H1 (cell line): ENCODE measurements at regions not wholly inside any gene's neighbourhood (a gene's known extent, or its start where the extent isn't known, plus 50 kb on each side); places are given as distances from the start of the nearest gene placed in this dataset.

Source experiments
- CTCF ChIA-PET: fragments of 300-600 bp; sonication (Branson Sonifier 250); formaldehyde crosslinking; loops from one replicate; lab custom pipeline; 2021; ENCODE audit not compliant: partially characterized antibody; lab: Charles Lee
- POLR2A ChIA-PET: fragments of 300-600 bp; sonication (Branson Sonifier 250); formaldehyde crosslinking; loops from one replicate; lab custom pipeline; 2021; ENCODE audit warnings: inconsistent platforms; ENCODE audit not compliant: partially characterized antibody; lab: Charles Lee
- DNase-seq, 2 experiments: peaks; one replicate each; pipeline versions ENCODE4 v3.0.0 to v3.0.0-alpha.2; 2010 to 2022; ENCODE audit warnings: low spot score in 2 of 2, low read depth in 1 of 2, mixed read lengths in 1 of 2
- FAIRE-seq: peaks from 2 replicates; lab custom pipeline; 2011; peaks lifted over from hg19 to GRCh38; lab: Jason Lieb, UNC
- H2AFZ ChIP-seq: 2 replicates; pipeline ENCODE4 v1.8.1; 2012; ENCODE audit warnings: low read length, inconsistent platforms
- H2AK5ac ChIP-seq: 2 replicates; pipeline ENCODE4 v1.6.1; 2013; ENCODE audit warnings: low read depth, low read length
- H2BK120ac ChIP-seq: replicated peaks from 2 replicates; pipeline ENCODE3; 2013; ENCODE audit warnings: low read depth, low read length, inconsistent platforms
- H2BK12ac ChIP-seq: 2 replicates; pipeline ENCODE4 v1.6.1; 2013; ENCODE audit warnings: low read depth, low read length
- H2BK15ac ChIP-seq: 2 replicates; pipeline ENCODE4 v1.6.1; 2013; ENCODE audit warnings: low read length
- H2BK20ac ChIP-seq: 2 replicates; pipeline ENCODE4 v1.6.1; 2013; ENCODE audit warnings: low read length
- H2BK5ac ChIP-seq: 2 replicates; pipeline ENCODE4 v1.6.1; 2013; ENCODE audit warnings: low read depth, low read length
- H3K14ac ChIP-seq: 2 replicates; pipeline ENCODE4 v1.6.1; 2013; ENCODE audit warnings: inconsistent platforms; ENCODE audit not compliant: insufficient read length
- H3K18ac ChIP-seq: 2 replicates; pipeline ENCODE4 v1.6.1; 2013; ENCODE audit warnings: low read length; ENCODE audit errors: extremely low read depth
- H3K23ac ChIP-seq: 2 replicates; pipeline ENCODE4 v1.6.1; 2013; ENCODE audit warnings: inconsistent platforms; ENCODE audit not compliant: insufficient read length
- H3K23me2 ChIP-seq: 2 replicates; pipeline ENCODE4 v1.6.1; 2013; ENCODE audit warnings: low read depth, low read length
- H3K27ac ChIP-seq: 2 replicates; pipeline ENCODE4 v1.6.1; 2011; ENCODE audit warnings: low read depth, low read length, inconsistent platforms
- H3K27me3 ChIP-seq, 4 experiments: replicated peaks in 1 of 4; 1 replicate in 1 of 4; 2 replicates in 3 of 4; pipeline versions ENCODE4 v1.6.1 to v1.8.1; 2011 to 2013; ENCODE audit warnings: low read length in 3 of 4, mild to moderate bottlenecking in 3 of 4, inconsistent platforms in 2 of 4, mixed read lengths in 2 of 4, moderate library complexity in 1 of 4; ENCODE audit not compliant: control insufficient read depth in 3 of 4, insufficient read depth in 3 of 4; ENCODE audit errors: extremely low read depth in 1 of 4
- H3K36me3 ChIP-seq, 4 experiments: 2 replicates each; pipeline versions ENCODE4 v1.6.1 to v1.8.1; 2011 to 2013; ENCODE audit warnings: mild to moderate bottlenecking in 4 of 4, low read length in 3 of 4, moderate library complexity in 2 of 4, control low read depth in 1 of 4, inconsistent platforms in 1 of 4; ENCODE audit not compliant: insufficient read depth in 4 of 4, control insufficient read depth in 2 of 4
- H3K4ac ChIP-seq: replicated peaks from 2 replicates; pipeline ENCODE3; 2013; ENCODE audit warnings: low read length, low read depth, mixed read lengths, inconsistent platforms; ENCODE audit not compliant: insufficient read length
- H3K4me1 ChIP-seq, 4 experiments: replicated peaks in 1 of 4; 1 replicate in 1 of 4; 2 replicates in 3 of 4; pipeline versions ENCODE4 v1.6.1 to v1.8.1; 2011 to 2013; ENCODE audit warnings: low read length in 3 of 4, inconsistent platforms in 2 of 4, mixed read lengths in 1 of 4; ENCODE audit not compliant: insufficient read depth in 4 of 4, control insufficient read depth in 3 of 4
- H3K4me2 ChIP-seq, 2 experiments: 2 replicates each; pipeline versions ENCODE4 v1.6.1 to v1.8.1; 2011 to 2013; ENCODE audit warnings: low read depth in 2 of 2, low read length in 2 of 2, control low read depth in 1 of 2, inconsistent platforms in 1 of 2, mild to moderate bottlenecking in 1 of 2; ENCODE audit not compliant: insufficient read depth in 1 of 2
- H3K4me3 ChIP-seq, 4 experiments: fragments of 200-600, 300-600 bp in 1 of 4; sonication (generic), shearing (Covaris generic), sonication (Bioruptor Twin) in 1 of 4; 2 replicates each; pipeline versions ENCODE4 v1.5.1 to v1.8.1; 2011 to 2016; ENCODE audit warnings: low read length in 4 of 4, low read depth in 3 of 4, control low read depth in 2 of 4, inconsistent platforms in 2 of 4, mild to moderate bottlenecking in 2 of 4, mixed read lengths in 1 of 4, moderate library complexity in 1 of 4; ENCODE audit not compliant: insufficient read depth in 2 of 4; ENCODE audit errors: extremely low read depth in 1 of 4
- H3K56ac ChIP-seq: replicated peaks from 2 replicates; pipeline ENCODE3; 2013; ENCODE audit warnings: low read depth, mild to moderate bottlenecking, mixed read lengths, low read length, inconsistent platforms; ENCODE audit not compliant: insufficient read length
- H3K79me1 ChIP-seq: 2 replicates; pipeline ENCODE4 v1.6.1; 2013; ENCODE audit warnings: low read depth, low read length, control low read depth
- H3K79me2 ChIP-seq, 2 experiments: 2 replicates each; pipeline versions ENCODE4 v1.6.1 to v1.8.1; 2012 to 2013; ENCODE audit warnings: low read length in 2 of 2, mild to moderate bottlenecking in 2 of 2, inconsistent platforms in 1 of 2; ENCODE audit not compliant: insufficient read depth in 2 of 2, control insufficient read depth in 1 of 2
- H3K9ac ChIP-seq, 4 experiments: replicated peaks in 1 of 4; 1 replicate in 1 of 4; 2 replicates in 3 of 4; pipeline versions ENCODE4 v1.6.1 to v1.8.1; 2011 to 2013; ENCODE audit warnings: low read depth in 3 of 4, low read length in 3 of 4, control low read depth in 2 of 4, mild to moderate bottlenecking in 2 of 4, moderate library complexity in 2 of 4, inconsistent platforms in 1 of 4; ENCODE audit errors: extremely low read depth in 1 of 4
- H3K9me3 ChIP-seq, 2 experiments: 2 replicates each; pipeline versions ENCODE4 v1.6.1 to v1.8.1; 2012 to 2013; ENCODE audit warnings: mild to moderate bottlenecking in 2 of 2, moderate library complexity in 2 of 2, control low read depth in 1 of 2, inconsistent platforms in 1 of 2, low read depth in 1 of 2, low read length in 1 of 2, mixed read lengths in 1 of 2; ENCODE audit not compliant: insufficient read depth in 2 of 2
- H4K20me1 ChIP-seq, 2 experiments: replicated peaks in 1 of 2; 2 replicates each; pipeline versions ENCODE3 to v1.8.1; 2011 to 2013; ENCODE audit warnings: inconsistent platforms in 2 of 2, low read length in 2 of 2, mild to moderate bottlenecking in 1 of 2; ENCODE audit not compliant: insufficient read depth in 2 of 2, control insufficient read depth in 1 of 2
- H4K5ac ChIP-seq: 2 replicates; pipeline ENCODE4 v1.6.1; 2013; ENCODE audit warnings: low read length, low read depth, mixed read lengths, inconsistent platforms; ENCODE audit not compliant: insufficient read length
- H4K8ac ChIP-seq: 2 replicates; pipeline ENCODE4 v1.8.0; 2013; ENCODE audit warnings: mild to moderate bottlenecking, moderate library complexity, low read length, inconsistent platforms; ENCODE audit not compliant: insufficient read depth; ENCODE audit errors: extremely low read depth
- H4K91ac ChIP-seq: replicated peaks from 2 replicates; pipeline ENCODE3; 2013; ENCODE audit warnings: low read length, mixed read lengths, inconsistent platforms; ENCODE audit not compliant: insufficient read length
- CHD1 ChIP-seq: IDR thresholded peaks from 2 replicates; pipeline ENCODE4 v1.6.1; 2012; ENCODE audit warnings: low read depth, low read length, improper control_type of control experiment
- NANOG ChIP-seq: IDR thresholded peaks from 2 replicates; pipeline ENCODE4 v1.6.1; 2011; ENCODE audit warnings: low read length, low read depth, mild to moderate bottlenecking, inconsistent platforms; ENCODE audit not compliant: insufficient read depth, poor library complexity, severe bottlenecking
- TAF1 ChIP-seq: IDR thresholded peaks from 2 replicates; pipeline ENCODE4 v1.6.1; 2011; ENCODE audit warnings: mild to moderate bottlenecking, low read depth, low read length
- WGBS, 2 experiments: shearing (Covaris generic) in 1 of 2; methylation state at CpG; one replicate each; pipeline versions ENCODE4 v1.1.6 to v1.1.7; 2013 to 2015; ENCODE audit warnings: low lambda C conversion rate in 2 of 2, mixed read lengths in 2 of 2, inconsistent platforms in 1 of 2, low coverage in 1 of 2, missing lambda C conversion rate in 1 of 2; ENCODE audit not compliant: insufficient replicate concordance in 2 of 2, insufficient coverage in 1 of 2, insufficient read length in 1 of 2; ENCODE audit errors: extremely low coverage in 1 of 2, missing lambda C conversion rate in 1 of 2; 5-methylcytosine and 5-hydroxymethylcytosine counted together

DNA sequence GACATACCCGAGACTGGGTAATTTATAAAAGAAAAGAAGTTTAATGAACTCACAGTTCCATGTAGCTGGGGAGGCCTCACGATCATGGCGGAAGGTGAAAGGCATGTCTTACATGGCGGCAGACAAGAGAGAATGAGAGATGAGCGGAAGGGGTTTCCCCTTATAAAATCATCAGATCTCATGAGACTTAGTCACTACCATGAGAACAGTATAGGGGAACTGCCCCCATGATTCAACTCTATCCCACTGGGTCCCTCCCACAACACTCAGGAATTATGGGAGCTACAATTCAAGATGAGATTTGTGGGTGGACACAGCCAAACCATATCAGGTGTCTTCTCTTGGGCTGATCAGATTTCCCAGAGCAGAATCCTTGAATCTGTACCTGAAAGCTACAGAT lies 617.3 kb upstream of the ID2 start:
- Histone ChIP-seq H3K9me3 (peaks cover 2 to 4% of the 10 kb centered on the region in 2 experiments; a peak in 2 of 4 replicates), H3K4me2 (no peak overlapping the region), H3K18ac (no peak overlapping the region), H2AFZ (no peak overlapping the region), H3K14ac (no peak overlapping the region), H4K20me1 (no peaks in the 10 kb centered on the region), H2BK12ac (no peak overlapping the region), H2BK15ac (no peak overlapping the region), H3K79me1 (no peaks in the 10 kb centered on the region), H4K91ac (no peak overlapping the region), H3K79me2 (no peaks in the 10 kb centered on the region), H2BK120ac (no peak overlapping the region), H2BK5ac (no peak overlapping the region), H3K27me3 (no peaks in the 10 kb centered on the region), H4K8ac (no peak overlapping the region), H3K4ac (no peak overlapping the region), H3K27ac (no peak overlapping the region)
- 94% methylated on average over 5 of the region's 5 CpGs; no CpG with 5 or more reads in 1 of the 2 experiments for WGBS, 2 experiments
- no peak for DNase-seq
- no peak for TF ChIP-seq CHD1
- TF ChIP-seq TAF1, result no peak
- TF ChIP-seq NANOG, result no peak
- TF ChIP-seq, all 59 proteins: peak for 0
- ChIA-PET POLR2A (no interaction called here), CTCF (interaction anchor here (1.1 kb wide), 1 partner anchor 390 kb away, joined by 3 read pairs; no protein-coding TSS in a partner anchor)
- no peak for FAIRE-seq
- Histone ChIP-seq H3K56ac (no peak overlapping the region), H2AK5ac (no peak overlapping the region), H3K4me1 (no peaks in the 10 kb centered on the region), H2BK20ac (no peak overlapping the region), H4K5ac (no peak overlapping the region), H3K23me2 (no peaks in the 10 kb centered on the region), H3K23ac (no peak overlapping the region), H3K4me3 (no peak overlapping the region), H3K9ac (no peak overlapping the region), H3K36me3 (no peaks in the 10 kb centered on the region)
